ENCODE measurements at regions not wholly inside any gene's neighbourhood (a gene's known extent, or its start where the extent isn't known, plus 50 kb on each side); places are given as distances from the start of the nearest gene placed in this dataset.

GRCh38 chr2:155689791-155690190, 642.7 kb downstream of the NR4A2 start:
- H3K4me1 ChIP-seq (ENCODE audit: control insufficient read depth, low read length) = peaks cover 11% of the 10 kb centered on the region
- H3K4me2 ChIP-seq (ENCODE audit: low read length) = no peak overlapping the region
- no peaks in the 10 kb centered on the region for H3F3A ChIP-seq (ENCODE audit: control insufficient read depth, insufficient read depth)
- peaks cover 4% of the 10 kb centered on the region; the same call in 1 of the 2 replicates for H3K9me3 ChIP-seq (ENCODE audit: control insufficient read depth, insufficient read depth, low read length)
- H3K36me3 ChIP-seq (ENCODE audit: control insufficient read depth, low read length) = no peaks in the 10 kb centered on the region
- no peak overlapping the region for H3K27ac ChIP-seq (ENCODE audit: low read depth, low read length)
- H3K27me3 ChIP-seq (ENCODE audit: control insufficient read depth, low read length) = no peaks in the 10 kb centered on the region
- H4K20me1 ChIP-seq (ENCODE audit: control insufficient read depth, insufficient read depth, low read depth, low read length) = no peaks in the 10 kb centered on the region
- H3K4me3 ChIP-seq (ENCODE audit: low read length) = no peak overlapping the region
- TF ChIP-seq CTCF (IDR thresholded peaks at IDR 0.05; ENCODE audit: low read depth, low read length, poor library complexity, severe bottlenecking) = no peak
- no peak for TF ChIP-seq EZH2phosphoT487 (IDR thresholded peaks at IDR 0.05; ENCODE audit: borderline replicate concordance, low read length)
- no peaks in the 10 kb centered on the region for H3K79me2 ChIP-seq (ENCODE audit: control insufficient read depth, low read length)
- no peaks in the 10 kb centered on the region for H3K9me2 ChIP-seq (replicated peaks; ENCODE audit: control insufficient read depth, low read length)

- TF ChIP-seq EZH2phosphoT487 (IDR thresholded peaks at IDR 0.05; ENCODE audit: borderline replicate concordance, low read length) (no peak), CTCF (IDR thresholded peaks at IDR 0.05; ENCODE audit: low read depth, low read length, poor library complexity, severe bottlenecking) (no peak)
- Histone ChIP-seq H3K9me3 (ENCODE audit: control insufficient read depth, insufficient read depth, low read length) (peaks cover 4% of the 10 kb centered on the region; the same call in 1 of the 2 replicates), H3K4me1 (ENCODE audit: control insufficient read depth, low read length) (peaks cover 11% of the 10 kb centered on the region), H3K79me2 (ENCODE audit: control insufficient read depth, low read length) (no peaks in the 10 kb centered on the region), H3F3A (ENCODE audit: control insufficient read depth, insufficient read depth) (no peaks in the 10 kb centered on the region), H4K20me1 (ENCODE audit: control insufficient read depth, insufficient read depth, low read depth, low read length) (no peaks in the 10 kb centered on the region), H3K4me2 (ENCODE audit: low read length) (no peak overlapping the region), H3K27me3 (ENCODE audit: control insufficient read depth, low read length) (no peaks in the 10 kb centered on the region), H3K27ac (ENCODE audit: low read depth, low read length) (no peak overlapping the region), H3K36me3 (ENCODE audit: control insufficient read depth, low read length) (no peaks in the 10 kb centered on the region), H3K4me3 (ENCODE audit: low read length) (no peak overlapping the region), H3K9me2 (replicated peaks; ENCODE audit: control insufficient read depth, low read length) (no peaks in the 10 kb centered on the region)
These were observed 645.3 kb downstream of the NR4A2 start for GRCh38 chr2:155687181-155687580.

- Histone ChIP-seq H3K36me3 (ENCODE audit: control insufficient read depth, low read length) (peaks cover 3% of the 10 kb centered on the region; the same call in 1 of the 2 replicates), H3K9me3 (ENCODE audit: control insufficient read depth, insufficient read depth, low read length) (no peaks in the 10 kb centered on the region; the same call in 1 of the 2 replicates), H4K20me1 (ENCODE audit: control insufficient read depth, insufficient read depth, low read depth, low read length) (no peaks in the 10 kb centered on the region), H3K4me2 (ENCODE audit: low read length) (peak overlapping the region; percentile 72), H3K27me3 (ENCODE audit: control insufficient read depth, low read length) (no peaks in the 10 kb centered on the region), H3K4me3 (ENCODE audit: low read length) (peak overlapping the region; percentile 60), H3K27ac (ENCODE audit: low read depth, low read length) (peak overlapping the region; percentile 84), H3K9me2 (replicated peaks; ENCODE audit: control insufficient read depth, low read length) (no peaks in the 10 kb centered on the region), H3K79me2 (ENCODE audit: control insufficient read depth, low read length) (no peaks in the 10 kb centered on the region), H3F3A (ENCODE audit: control insufficient read depth, insufficient read depth) (no peaks in the 10 kb centered on the region), H3K4me1 (ENCODE audit: control insufficient read depth, low read length) (peaks cover 38% of the 10 kb centered on the region)
- TF ChIP-seq CTCF (IDR thresholded peaks at IDR 0.05; ENCODE audit: low read depth, low read length, poor library complexity, severe bottlenecking) = no peak
- TF ChIP-seq EZH2phosphoT487 (IDR thresholded peaks at IDR 0.05; ENCODE audit: borderline replicate concordance, low read length) = no peak
These were observed 652.9 kb downstream of the NR4A2 start for GRCh38 chr2:155679647-155680046.

All from DOHH2 (cell line).